Right atrium auricular region (tissue), 2 donors: ENCODE measurements at regions not wholly inside any gene's neighbourhood (a gene's known extent, or its start where the extent isn't known, plus 50 kb on each side); places are given as distances from the start of the nearest gene placed in this dataset.

Experiments used
- DNase-seq: peaks from one replicate; pipeline ENCODE4 v3.0.0-alpha.2; 2019; ENCODE audit warnings: low spot score
- H3K27ac ChIP-seq, 2 donors: fragments of 200-600 bp; sonication (generic); 1 replicate in 1 of 2; 2 replicates in 1 of 2; pipeline ENCODE4 v1.5.1; 2016 to 2019
- H3K27me3 ChIP-seq, 2 donors: fragments of 200-600 bp; sonication (generic); one replicate each; pipeline versions ENCODE4 v1.5.1 to v1.6.0; 2017 to 2019
- H3K36me3 ChIP-seq: fragments of 200-600 bp; sonication (generic); one replicate; pipeline ENCODE4 v1.5.1; 2016
- H3K4me1 ChIP-seq, 2 donors: fragments of 200-600 bp; sonication (generic); one replicate each; pipeline versions ENCODE4 v1.5.1 to v1.6.0; 2017 to 2019
- H3K4me3 ChIP-seq, 2 donors: fragments of 200-600 bp; sonication (generic); 1 replicate in 1 of 2; 2 replicates in 1 of 2; pipeline ENCODE4 v1.5.1; 2017 to 2019; ENCODE audit warnings: mild to moderate bottlenecking in 1 of 2, moderate library complexity in 1 of 2
- H3K9me3 ChIP-seq, 2 donors: fragments of 200-600 bp; sonication (generic); one replicate each; pipeline ENCODE4 v1.5.1; 2019
- TF ChIP-seq, protein P1 (sequence below), 2 donors: fragments of 200-600 bp; sonication (generic); IDR thresholded peaks; one replicate each; pipeline ENCODE4 v1.5.1; 2019; ENCODE audit warnings: antibody characterized with exemption in 2 of 2

- Histone ChIP-seq H3K36me3 (no peaks in the 10 kb centered on the region), H3K4me1 (no peaks in the 10 kb centered on the region), H3K4me3 (no peak overlapping the region), H3K9me3 (no peaks in the 10 kb centered on the region), H3K27ac (no peak overlapping the region), H3K27me3 (no peaks in the 10 kb centered on the region)
- TF ChIP-seq, protein P1, sequence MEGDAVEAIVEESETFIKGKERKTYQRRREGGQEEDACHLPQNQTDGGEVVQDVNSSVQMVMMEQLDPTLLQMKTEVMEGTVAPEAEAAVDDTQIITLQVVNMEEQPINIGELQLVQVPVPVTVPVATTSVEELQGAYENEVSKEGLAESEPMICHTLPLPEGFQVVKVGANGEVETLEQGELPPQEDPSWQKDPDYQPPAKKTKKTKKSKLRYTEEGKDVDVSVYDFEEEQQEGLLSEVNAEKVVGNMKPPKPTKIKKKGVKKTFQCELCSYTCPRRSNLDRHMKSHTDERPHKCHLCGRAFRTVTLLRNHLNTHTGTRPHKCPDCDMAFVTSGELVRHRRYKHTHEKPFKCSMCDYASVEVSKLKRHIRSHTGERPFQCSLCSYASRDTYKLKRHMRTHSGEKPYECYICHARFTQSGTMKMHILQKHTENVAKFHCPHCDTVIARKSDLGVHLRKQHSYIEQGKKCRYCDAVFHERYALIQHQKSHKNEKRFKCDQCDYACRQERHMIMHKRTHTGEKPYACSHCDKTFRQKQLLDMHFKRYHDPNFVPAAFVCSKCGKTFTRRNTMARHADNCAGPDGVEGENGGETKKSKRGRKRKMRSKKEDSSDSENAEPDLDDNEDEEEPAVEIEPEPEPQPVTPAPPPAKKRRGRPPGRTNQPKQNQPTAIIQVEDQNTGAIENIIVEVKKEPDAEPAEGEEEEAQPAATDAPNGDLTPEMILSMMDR (IDR thresholded peaks at IDR 0.05), result no peak
- no peak for DNase-seq
Observed at GRCh38 chr2:133624551-133624950, 56.3 kb upstream of the NCKAP5 start.

GRCh38 chr2:133627741-133628140 is 59.5 kb upstream of the NCKAP5 start:
- Histone ChIP-seq H3K27ac (no peak overlapping the region), H3K27me3 (no peaks in the 10 kb centered on the region), H3K36me3 (no peaks in the 10 kb centered on the region), H3K9me3 (no peaks in the 10 kb centered on the region), H3K4me3 (no peak overlapping the region), H3K4me1 (peaks cover 0 to under 1% of the 10 kb centered on the region in 2 donors)
- DNase-seq, result no peak
- TF ChIP-seq, protein P1 (IDR thresholded peaks at IDR 0.05), result no peak

DNA sequence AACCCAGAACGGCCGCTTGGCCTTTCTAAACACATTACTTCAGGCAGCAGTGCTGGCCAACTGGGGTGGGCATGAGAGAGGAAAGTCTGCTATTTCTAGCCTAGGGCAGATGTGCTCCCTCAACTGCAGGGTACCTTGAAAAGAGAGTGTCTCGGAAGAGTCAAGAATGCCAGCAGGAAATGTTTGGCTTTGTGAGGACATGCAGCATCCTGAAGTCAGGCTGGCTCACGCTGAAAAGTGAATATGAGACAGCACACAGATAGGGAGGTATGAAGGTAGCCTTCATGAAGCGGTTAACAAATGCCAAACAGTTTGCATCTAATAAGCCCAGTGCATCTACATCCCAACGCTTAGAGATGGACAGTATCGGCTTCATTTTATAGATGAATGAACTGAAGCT is 65.0 kb upstream of the NCKAP5 start:
- Histone ChIP-seq H3K27me3 (no peaks in the 10 kb centered on the region), H3K4me1 (peaks cover 0 to 6% of the 10 kb centered on the region in 2 donors), H3K9me3 (no peaks in the 10 kb centered on the region), H3K4me3 (no peak overlapping the region), H3K27ac (peak overlapping the region in 1 of 2 donors; percentile 41), H3K36me3 (no peaks in the 10 kb centered on the region)
- TF ChIP-seq, protein P1 (IDR thresholded peaks at IDR 0.05), result no peak
- DNase-seq, result no peak

GRCh38 chr2:133633881-133634409 is 65.7 kb upstream of the NCKAP5 start:
- TF ChIP-seq, protein P1 (IDR thresholded peaks at IDR 0.05), result no peak
- peak overlapping the region in 1 of 2 donors; percentile 29 for H3K4me3 ChIP-seq
- H3K27ac ChIP-seq, result peak overlapping the region in 1 of 2 donors; percentile 41

DNA sequence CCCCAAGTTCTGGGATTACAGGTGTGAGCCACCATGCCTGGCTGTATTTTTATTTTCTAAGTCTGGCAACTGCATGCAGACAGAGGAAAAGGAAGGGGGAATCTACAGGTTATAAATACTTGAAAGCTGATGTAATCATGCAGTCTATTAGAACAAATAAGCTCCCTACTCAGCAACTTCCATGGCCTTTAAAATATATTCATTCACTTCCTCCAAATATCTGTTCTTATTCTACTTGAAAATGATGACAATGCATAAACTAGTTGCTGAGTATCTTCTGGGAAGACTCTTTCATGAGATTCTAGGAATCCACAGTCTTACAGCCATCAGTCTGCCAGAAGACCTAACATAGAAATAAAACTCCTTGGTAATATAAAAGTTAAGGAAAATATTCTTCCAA is 66.9 kb upstream of the NCKAP5 start:
- Histone ChIP-seq H3K4me1 (peaks cover 0 to 6% of the 10 kb centered on the region in 2 donors), H3K27me3 (no peaks in the 10 kb centered on the region), H3K4me3 (no peak overlapping the region), H3K9me3 (no peaks in the 10 kb centered on the region), H3K36me3 (no peaks in the 10 kb centered on the region), H3K27ac (peak overlapping the region in 1 of 2 donors; percentile 41)
- no peak for DNase-seq
- TF ChIP-seq, protein P1 (IDR thresholded peaks at IDR 0.05), result no peak

More at GRCh38 chr2:133633881-133634409, 65.7 kb upstream of the NCKAP5 start:
- Histone ChIP-seq H3K4me1 (peaks cover 0 to 6% of the 10 kb centered on the region in 2 donors), H3K27me3 (no peaks in the 10 kb centered on the region), H3K9me3 (no peaks in the 10 kb centered on the region), H3K36me3 (no peaks in the 10 kb centered on the region)
- no peak for DNase-seq

DNA sequence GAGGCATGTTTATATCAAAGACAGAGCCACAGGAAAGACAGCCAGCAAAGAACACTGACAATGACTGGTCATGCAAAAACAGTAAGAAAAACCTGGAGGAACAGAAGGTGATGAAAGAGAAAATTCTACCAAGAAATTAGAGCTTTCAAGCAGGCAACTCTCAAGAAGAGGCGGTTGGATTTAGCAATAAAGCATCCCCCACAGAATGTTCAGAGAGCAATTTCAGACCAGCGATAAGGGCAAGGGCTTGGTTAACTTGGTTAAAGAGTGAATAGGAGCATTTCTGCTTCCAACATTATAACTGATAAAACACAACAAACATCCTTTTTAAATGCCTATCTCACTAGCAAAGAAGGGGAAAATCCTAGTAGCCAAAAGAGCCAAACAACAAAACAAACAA is 68.0 kb upstream of the NCKAP5 start:
- no peaks in the 10 kb centered on the region for H3K9me3 ChIP-seq
- no peak overlapping the region for H3K27ac ChIP-seq
- no peak for DNase-seq
- TF ChIP-seq, protein P1 (IDR thresholded peaks at IDR 0.05), result no peak
- no peaks in the 10 kb centered on the region for H3K27me3 ChIP-seq
- H3K4me1 ChIP-seq, result peaks cover 0 to 6% of the 10 kb centered on the region in 2 donors
- no peak overlapping the region for H3K4me3 ChIP-seq
- no peaks in the 10 kb centered on the region for H3K36me3 ChIP-seq
